Liver (tissue), 8 donors: ENCODE measurements at regions not wholly inside any gene's neighbourhood (a gene's known extent, or its start where the extent isn't known, plus 50 kb on each side); places are given as distances from the start of the nearest gene placed in this dataset.

Experiments
- DNase-seq: peaks from one replicate; pipeline ENCODE4 v3.0.0-alpha.2; 2017; ENCODE audit warnings: low spot score
- H3K27ac ChIP-seq, 2 donors: one replicate each; pipeline ENCODE4 v1.7.0; 2013; ENCODE audit warnings: inconsistent platforms in 2 of 2, low read length in 2 of 2, control low read depth in 1 of 2, low read depth in 1 of 2, mild to moderate bottlenecking in 1 of 2
- H3K27me3 ChIP-seq, 4 donors: one replicate each; pipeline versions ENCODE4 v1.6.1 to v1.7.0; 2013; ENCODE audit warnings: low read length in 3 of 4, inconsistent platforms in 1 of 4, mild to moderate bottlenecking in 1 of 4, moderate library complexity in 1 of 4; ENCODE audit not compliant: control insufficient read depth in 4 of 4, insufficient read depth in 4 of 4
- H3K36me3 ChIP-seq, 4 donors: one replicate each; pipeline versions ENCODE4 v1.6.1 to v1.7.0; 2013; ENCODE audit warnings: low read length in 3 of 4, mild to moderate bottlenecking in 3 of 4, low read depth in 1 of 4, moderate library complexity in 1 of 4; ENCODE audit not compliant: control insufficient read depth in 4 of 4, insufficient read depth in 3 of 4
- H3K4me1 ChIP-seq, 4 donors: one replicate each; pipeline versions ENCODE4 v1.6.1 to v1.7.0; 2013; ENCODE audit warnings: low read length in 3 of 4, mild to moderate bottlenecking in 3 of 4, moderate library complexity in 1 of 4; ENCODE audit not compliant: control insufficient read depth in 4 of 4, insufficient read depth in 4 of 4
- H3K4me3 ChIP-seq, 3 donors: one replicate each; pipeline versions ENCODE4 v1.6.1 to v1.7.0; 2013; ENCODE audit warnings: low read length in 3 of 3, control low read depth in 1 of 3, low read depth in 1 of 3, mild to moderate bottlenecking in 1 of 3
- H3K9ac ChIP-seq, 2 donors: one replicate each; pipeline ENCODE4 v1.7.0; 2013; ENCODE audit warnings: low read length in 2 of 2, mild to moderate bottlenecking in 2 of 2, moderate library complexity in 2 of 2, control low read depth in 1 of 2, low read depth in 1 of 2
- H3K9me3 ChIP-seq, 4 donors: one replicate each; pipeline versions ENCODE4 v1.6.1 to v1.7.0; 2013; ENCODE audit warnings: low read length in 3 of 4; ENCODE audit not compliant: control insufficient read depth in 4 of 4
- EGR1 ChIP-seq, 2 donors: IDR thresholded peaks; 2 replicates each; pipeline ENCODE4 v1.6.1; 2016 to 2018; ENCODE audit warnings: antibody characterized with exemption in 2 of 2, low read depth in 2 of 2
- FOXA1 ChIP-seq: IDR thresholded peaks from 2 replicates; pipeline ENCODE4 v1.6.1; 2016; ENCODE audit warnings: antibody characterized with exemption
- FOXA2 ChIP-seq: IDR thresholded peaks from 2 replicates; pipeline ENCODE4 v1.6.1; 2016; ENCODE audit warnings: antibody characterized with exemption
- GABPA ChIP-seq, 2 donors: IDR thresholded peaks in 1 of 2; conservative IDR thresholded peaks in 1 of 2; 2 replicates each; pipeline ENCODE4 v1.6.1; 2016; ENCODE audit warnings: antibody characterized with exemption in 2 of 2, mild to moderate bottlenecking in 1 of 2, moderate library complexity in 1 of 2
- HNF4A ChIP-seq, 2 donors: conservative IDR thresholded peaks; 2 replicates each; pipeline ENCODE4 v1.6.1; 2016; ENCODE audit warnings: antibody characterized with exemption in 2 of 2, mild to moderate bottlenecking in 2 of 2
- HNF4G ChIP-seq: IDR thresholded peaks from 2 replicates; pipeline ENCODE4 v1.6.1; 2016; ENCODE audit warnings: antibody characterized with exemption
- JUND ChIP-seq, 2 donors: IDR thresholded peaks; 2 replicates each; pipeline ENCODE4 v1.6.1; 2016; ENCODE audit warnings: antibody characterized with exemption in 2 of 2
- NR2F2 ChIP-seq: IDR thresholded peaks from 2 replicates; pipeline ENCODE4 v1.6.1; 2016; ENCODE audit warnings: antibody characterized with exemption
- RXRA ChIP-seq, 2 donors: IDR thresholded peaks; 2 replicates each; pipeline ENCODE4 v1.6.1; 2017 to 2018; ENCODE audit warnings: antibody characterized with exemption in 2 of 2, mild to moderate bottlenecking in 1 of 2
- SP1 ChIP-seq: IDR thresholded peaks from 2 replicates; pipeline ENCODE4 v1.6.1; 2018; ENCODE audit warnings: antibody characterized with exemption, mild to moderate bottlenecking
- TAF1 ChIP-seq: conservative IDR thresholded peaks from 2 replicates; pipeline ENCODE4 v1.6.1; 2016; ENCODE audit warnings: antibody characterized with exemption, mild to moderate bottlenecking
- YY1 ChIP-seq: IDR thresholded peaks from 2 replicates; pipeline ENCODE4 v1.6.1; 2016; ENCODE audit warnings: antibody characterized with exemption, mild to moderate bottlenecking
- whole genome bisulfite sequencing: extraction: QIAGEN DNeasy Blood & Tissue Kit; methylation state at CpG from one replicate; pipeline ENCODE4 v1.1.7; 2013; 5-methylcytosine and 5-hydroxymethylcytosine counted together
- TF ChIP-seq, protein P1 (sequence below): IDR thresholded peaks from 2 replicates; pipeline ENCODE4 v1.6.1; 2016; ENCODE audit warnings: antibody characterized with exemption
- TF ChIP-seq, protein P2 (sequence below): IDR thresholded peaks from 2 replicates; pipeline ENCODE4 v1.6.1; 2016; ENCODE audit warnings: antibody characterized with exemption
- TF ChIP-seq, protein P3 (sequence below): IDR thresholded peaks from 2 replicates; pipeline ENCODE4 v1.6.1; 2016; ENCODE audit warnings: antibody characterized with exemption
- TF ChIP-seq, protein P4 (sequence below): fragments of 150-350 bp; IDR thresholded peaks from 2 replicates; pipeline ENCODE4 v1.5.1; 2017; ENCODE audit warnings: improper control_type of control experiment, low read depth, low read length; ENCODE audit not compliant: missing input control
- donor health status: healthy.
- donor health status: healthy.
- donor health status: healthy.
- donor health status: healthy.
- donor health status: healthy.

DNA sequence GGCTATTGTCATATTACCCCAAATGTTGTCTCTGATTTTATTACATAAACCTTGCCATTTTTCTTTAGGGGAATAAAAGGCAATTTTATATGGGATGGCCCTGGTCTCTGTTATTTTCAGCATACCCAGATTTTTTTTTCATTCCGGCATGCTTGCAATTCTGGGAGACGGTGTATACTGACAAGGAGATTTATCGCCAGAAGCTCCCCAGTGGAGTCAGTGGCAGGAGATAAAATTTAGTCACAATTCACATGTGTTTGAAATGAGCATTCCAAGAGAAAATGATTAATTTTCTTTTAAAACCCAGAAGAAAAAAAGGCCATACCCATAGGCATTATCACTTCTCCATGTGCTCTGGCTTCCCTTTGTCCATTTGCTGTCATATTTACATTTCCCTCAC, 250.8 kb upstream of the RSPO3 start:
- no peak for TF ChIP-seq FOXA2
- 88% methylated on average over 3 of the region's 3 CpGs for WGBS
- Histone ChIP-seq H3K27me3 (no peaks in the 10 kb centered on the region), H3K9ac (no peak overlapping the region), H3K4me1 (no peaks in the 10 kb centered on the region), H3K9me3 (no peaks in the 10 kb centered on the region), H3K36me3 (no peaks in the 10 kb centered on the region), H3K27ac (no peak overlapping the region), H3K4me3 (no peak overlapping the region)
- DNase-seq: no peak

DNA sequence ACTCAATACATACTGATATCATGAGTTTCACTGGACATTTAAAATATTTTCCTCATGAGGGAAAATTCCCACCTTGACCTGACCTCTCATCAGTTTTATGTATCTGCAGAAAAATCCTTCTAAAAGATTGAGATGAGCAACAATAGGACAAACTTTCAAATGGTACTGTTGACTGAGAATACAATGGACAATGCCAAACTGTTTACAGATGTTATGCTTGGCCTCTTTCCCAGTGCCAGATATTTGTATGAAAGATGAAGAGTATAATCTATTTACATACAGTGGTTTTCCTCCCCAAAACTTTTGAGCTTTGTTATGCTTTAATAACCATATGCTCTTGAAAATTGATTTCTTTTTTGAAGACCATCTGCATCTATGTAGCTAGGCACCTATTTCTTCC, 245.1 kb upstream of the RSPO3 start:
- Histone ChIP-seq H3K27ac (no peak overlapping the region), H3K4me3 (no peak overlapping the region), H3K27me3 (peaks cover 0 to 3% (median 0%) of the 10 kb centered on the region in 4 donors), H3K9ac (no peak overlapping the region), H3K36me3 (no peaks in the 10 kb centered on the region), H3K4me1 (no peaks in the 10 kb centered on the region), H3K9me3 (no peaks in the 10 kb centered on the region)
- no peak for TF ChIP-seq HNF4A (conservative IDR thresholded peaks at IDR 0.05)
- no peak for TF ChIP-seq FOXA1
- TF ChIP-seq TAF1: no peak
- no peak for TF ChIP-seq JUND (IDR thresholded peaks at IDR 0.05)
- TF ChIP-seq SP1: no peak
- TF ChIP-seq, protein P1, sequence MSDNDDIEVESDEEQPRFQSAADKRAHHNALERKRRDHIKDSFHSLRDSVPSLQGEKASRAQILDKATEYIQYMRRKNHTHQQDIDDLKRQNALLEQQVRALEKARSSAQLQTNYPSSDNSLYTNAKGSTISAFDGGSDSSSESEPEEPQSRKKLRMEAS: no peak
- TF ChIP-seq YY1: no peak
- DNase-seq: no peak

DNA sequence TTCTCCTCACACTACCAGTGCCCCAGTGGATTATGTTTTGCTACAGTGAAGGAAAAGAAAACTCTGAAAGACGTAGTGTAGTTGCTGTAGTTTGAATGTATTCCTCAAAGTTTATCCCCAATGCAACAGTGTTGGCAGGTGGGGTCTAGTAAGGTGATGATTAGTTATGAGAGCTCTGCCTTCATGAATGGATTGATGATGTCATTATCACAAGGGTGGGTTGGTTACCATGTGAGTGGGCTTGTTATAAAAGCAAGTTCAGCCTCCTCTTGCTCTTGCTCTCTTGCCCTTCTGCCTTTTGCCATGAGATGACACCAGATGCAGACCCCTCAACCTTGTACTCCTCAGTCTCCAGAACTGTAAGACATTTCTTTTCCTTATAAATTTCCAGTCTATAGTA, 244.7 kb upstream of the RSPO3 start:
- H3K27me3 ChIP-seq: peaks cover 0 to 3% (median 0%) of the 10 kb centered on the region in 4 donors
- H3K36me3 ChIP-seq: no peaks in the 10 kb centered on the region
- DNase-seq: no peak
- no peak overlapping the region for H3K9ac ChIP-seq
- no peak for TF ChIP-seq SP1
- no peak for TF ChIP-seq NR2F2
- TF ChIP-seq, protein P1: no peak
- TF ChIP-seq, protein P2, sequence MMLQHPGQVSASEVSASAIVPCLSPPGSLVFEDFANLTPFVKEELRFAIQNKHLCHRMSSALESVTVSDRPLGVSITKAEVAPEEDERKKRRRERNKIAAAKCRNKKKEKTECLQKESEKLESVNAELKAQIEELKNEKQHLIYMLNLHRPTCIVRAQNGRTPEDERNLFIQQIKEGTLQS: no peak
- TF ChIP-seq YY1: no peak
- TF ChIP-seq JUND (IDR thresholded peaks at IDR 0.05): no peak
- TF ChIP-seq FOXA1: no peak
- TF ChIP-seq, protein P3, sequence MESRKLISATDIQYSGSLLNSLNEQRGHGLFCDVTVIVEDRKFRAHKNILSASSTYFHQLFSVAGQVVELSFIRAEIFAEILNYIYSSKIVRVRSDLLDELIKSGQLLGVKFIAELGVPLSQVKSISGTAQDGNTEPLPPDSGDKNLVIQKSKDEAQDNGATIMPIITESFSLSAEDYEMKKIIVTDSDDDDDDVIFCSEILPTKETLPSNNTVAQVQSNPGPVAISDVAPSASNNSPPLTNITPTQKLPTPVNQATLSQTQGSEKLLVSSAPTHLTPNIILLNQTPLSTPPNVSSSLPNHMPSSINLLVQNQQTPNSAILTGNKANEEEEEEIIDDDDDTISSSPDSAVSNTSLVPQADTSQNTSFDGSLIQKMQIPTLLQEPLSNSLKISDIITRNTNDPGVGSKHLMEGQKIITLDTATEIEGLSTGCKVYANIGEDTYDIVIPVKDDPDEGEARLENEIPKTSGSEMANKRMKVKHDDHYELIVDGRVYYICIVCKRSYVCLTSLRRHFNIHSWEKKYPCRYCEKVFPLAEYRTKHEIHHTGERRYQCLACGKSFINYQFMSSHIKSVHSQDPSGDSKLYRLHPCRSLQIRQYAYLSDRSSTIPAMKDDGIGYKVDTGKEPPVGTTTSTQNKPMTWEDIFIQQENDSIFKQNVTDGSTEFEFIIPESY: no peak
- no peak for TF ChIP-seq GABPA (IDR thresholded peaks at IDR 0.05 in 1 of 2, conservative IDR thresholded peaks at IDR 0.05 in 1 of 2)
- TF ChIP-seq HNF4G: no peak
- no peak overlapping the region for H3K4me3 ChIP-seq
- H3K27ac ChIP-seq: no peak overlapping the region
- H3K9me3 ChIP-seq: no peaks in the 10 kb centered on the region
- 64% methylated on average over 1 of the region's 1 CpG for WGBS
- no peaks in the 10 kb centered on the region for H3K4me1 ChIP-seq

DNA sequence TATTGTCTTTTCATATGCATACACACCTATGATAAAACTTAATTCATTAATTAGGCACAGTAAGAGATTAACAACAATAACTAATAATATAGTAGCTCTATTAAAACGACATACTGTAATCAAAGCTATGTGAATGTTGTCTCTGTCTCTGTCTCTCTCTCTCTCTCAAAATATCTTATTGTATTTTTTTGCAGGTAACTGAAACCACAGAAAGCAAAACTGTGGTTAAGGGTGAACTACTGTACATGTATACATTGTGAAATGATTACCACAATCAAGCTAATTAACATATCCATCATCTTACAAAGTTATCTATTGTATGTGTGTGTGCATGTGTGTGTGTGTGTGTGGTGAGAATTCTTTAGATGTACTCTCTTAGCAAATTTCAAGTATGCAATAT, 242.0 kb upstream of the RSPO3 start:
- no peak overlapping the region for H3K4me3 ChIP-seq
- no peaks in the 10 kb centered on the region for H3K9me3 ChIP-seq
- DNase-seq: no peak
- WGBS: 52% methylated on average over 1 of the region's 1 CpG
- H3K27me3 ChIP-seq: peaks cover 0 to 3% (median 0%) of the 10 kb centered on the region in 4 donors
- H3K9ac ChIP-seq: no peak overlapping the region
- H3K4me1 ChIP-seq: no peaks in the 10 kb centered on the region
- no peaks in the 10 kb centered on the region for H3K36me3 ChIP-seq
- no peak overlapping the region for H3K27ac ChIP-seq
- TF ChIP-seq, protein P2: no peak
- no peak for TF ChIP-seq HNF4A (conservative IDR thresholded peaks at IDR 0.05)
- TF ChIP-seq EGR1 (IDR thresholded peaks at IDR 0.05; ENCODE audit: low read depth in 2 of 2): no peak
- TF ChIP-seq, protein P3: no peak
- TF ChIP-seq HNF4G: no peak
- no peak for TF ChIP-seq FOXA2
- no peak for TF ChIP-seq FOXA1
- TF ChIP-seq, protein P1: no peak
- TF ChIP-seq RXRA (IDR thresholded peaks at IDR 0.05): no peak
- TF ChIP-seq TAF1: no peak
- TF ChIP-seq YY1: no peak
- no peak for TF ChIP-seq JUND (IDR thresholded peaks at IDR 0.05)
- TF ChIP-seq, protein P4, sequence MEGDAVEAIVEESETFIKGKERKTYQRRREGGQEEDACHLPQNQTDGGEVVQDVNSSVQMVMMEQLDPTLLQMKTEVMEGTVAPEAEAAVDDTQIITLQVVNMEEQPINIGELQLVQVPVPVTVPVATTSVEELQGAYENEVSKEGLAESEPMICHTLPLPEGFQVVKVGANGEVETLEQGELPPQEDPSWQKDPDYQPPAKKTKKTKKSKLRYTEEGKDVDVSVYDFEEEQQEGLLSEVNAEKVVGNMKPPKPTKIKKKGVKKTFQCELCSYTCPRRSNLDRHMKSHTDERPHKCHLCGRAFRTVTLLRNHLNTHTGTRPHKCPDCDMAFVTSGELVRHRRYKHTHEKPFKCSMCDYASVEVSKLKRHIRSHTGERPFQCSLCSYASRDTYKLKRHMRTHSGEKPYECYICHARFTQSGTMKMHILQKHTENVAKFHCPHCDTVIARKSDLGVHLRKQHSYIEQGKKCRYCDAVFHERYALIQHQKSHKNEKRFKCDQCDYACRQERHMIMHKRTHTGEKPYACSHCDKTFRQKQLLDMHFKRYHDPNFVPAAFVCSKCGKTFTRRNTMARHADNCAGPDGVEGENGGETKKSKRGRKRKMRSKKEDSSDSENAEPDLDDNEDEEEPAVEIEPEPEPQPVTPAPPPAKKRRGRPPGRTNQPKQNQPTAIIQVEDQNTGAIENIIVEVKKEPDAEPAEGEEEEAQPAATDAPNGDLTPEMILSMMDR: no peak
